HT-29 (cell line): ENCODE measurements at regions not wholly inside any gene's neighbourhood (a gene's known extent, or its start where the extent isn't known, plus 50 kb on each side); places are given as distances from the start of the nearest gene placed in this dataset.

Experiments
- DNase-seq: peaks from one replicate; pipeline ENCODE4 v3.0.0-alpha.2; 2015; ENCODE audit warnings: low spot score

- peak; percentile 69 for DNase-seq
These were observed 63.2 kb upstream of the SNX19 start for GRCh38 chr11:130979386-130979972.

GRCh38 chr11:130980071-130980862 lies 64.0 kb upstream of the SNX19 start:
- no peak for DNase-seq

- DNase-seq = peak; percentile 81
These were observed 68.0 kb upstream of the SNX19 start for GRCh38 chr11:130984241-130984640.

GRCh38 chr11:130992788-130993187 lies 76.5 kb upstream of the SNX19 start:
- no peak for DNase-seq

GRCh38 chr11:130994043-130994442 lies 77.8 kb upstream of the SNX19 start:
- no peak for DNase-seq

- no peak for DNase-seq
These were observed 79.0 kb upstream of the SNX19 start for GRCh38 chr11:130995266-130995665.

- DNase-seq = peak; percentile 37
These were observed 81.0 kb upstream of the SNX19 start for GRCh38 chr11:130997278-130997677.

GRCh38 chr11:130999086-130999485 lies 82.8 kb upstream of the SNX19 start:
- DNase-seq = no peak

GRCh38 chr11:130999992-131000770 lies 83.9 kb upstream of the SNX19 start:
- peak; percentile 62 for DNase-seq

GRCh38 chr11:131002145-131002544 lies 85.9 kb upstream of the SNX19 start:
- peak; percentile 47 for DNase-seq

- no peak for DNase-seq
These were observed 89.5 kb upstream of the SNX19 start for GRCh38 chr11:131005829-131006228.

- DNase-seq = peak; percentile 45
These were observed 108.7 kb upstream of the SNX19 start for GRCh38 chr11:131025020-131025419.

GRCh38 chr11:131025421-131026125 lies 109.3 kb upstream of the SNX19 start:
- DNase-seq = no peak

GRCh38 chr11:131027491-131027890 lies 111.2 kb upstream of the SNX19 start:
- no peak for DNase-seq

GRCh38 chr11:131033151-131033651 lies 116.9 kb upstream of the SNX19 start:
- peak; percentile 86 for DNase-seq

- no peak for DNase-seq
These were observed 120.2 kb upstream of the SNX19 start for GRCh38 chr11:131036514-131036913.

- peak; percentile 53 for DNase-seq
These were observed 121.6 kb upstream of the SNX19 start for GRCh38 chr11:131037873-131038272.

GRCh38 chr11:131038597-131038996 lies 122.3 kb upstream of the SNX19 start:
- DNase-seq = peak; percentile 72

GRCh38 chr11:131041331-131042040 lies 125.2 kb upstream of the SNX19 start:
- no peak for DNase-seq

- DNase-seq = no peak
These were observed 125.7 kb upstream of the SNX19 start for GRCh38 chr11:131042041-131042390.

- no peak for DNase-seq
These were observed 127.0 kb upstream of the SNX19 start for GRCh38 chr11:131043251-131043650.
